HAP-1 (cell line): ENCODE measurements at regions not wholly inside any gene's neighbourhood (a gene's known extent, or its start where the extent isn't known, plus 50 kb on each side); places are given as distances from the start of the nearest gene placed in this dataset.

Experiments
- DNase-seq, 2 experiments: peaks; one replicate each; pipeline ENCODE4 v3.0.0-alpha.2; 2016 to 2020; ENCODE audit warnings: low spot score in 2 of 2
- H3K27me3 ChIP-seq: fragments of 250-450 bp; sonication (Bioruptor Pico); 2 replicates; pipeline ENCODE4 v1.5.1; 2020; ENCODE audit warnings: low read depth, mild to moderate bottlenecking, moderate library complexity
- H3K36me3 ChIP-seq: fragments of 250-450 bp; sonication (Bioruptor Pico); replicated peaks from 2 replicates; pipeline ENCODE4 v1.5.1; 2020; ENCODE audit warnings: mild to moderate bottlenecking
- H3K4me1 ChIP-seq: fragments of 250-450 bp; sonication (Bioruptor Pico); 2 replicates; pipeline ENCODE4 v1.5.1; 2020; ENCODE audit warnings: mild to moderate bottlenecking
- H3K4me3 ChIP-seq: fragments of 250-450 bp; sonication (Bioruptor Pico); 2 replicates; pipeline ENCODE4 v1.5.1; 2020; ENCODE audit warnings: mild to moderate bottlenecking, moderate library complexity
- H3K9me3 ChIP-seq: fragments of 250-450 bp; sonication (Bioruptor Pico); 2 replicates; pipeline ENCODE4 v1.5.1; 2020; ENCODE audit warnings: mild to moderate bottlenecking, moderate library complexity
- in situ Hi-C: fragments of 300-500 bp; cut with MboI; formaldehyde crosslinking; loops from 3 replicates; pipeline ENCODE4 v1.14.3; 2020; ENCODE audit warnings: low sequenced_read_pairs, inconsistent platforms, mixed read lengths

DNA sequence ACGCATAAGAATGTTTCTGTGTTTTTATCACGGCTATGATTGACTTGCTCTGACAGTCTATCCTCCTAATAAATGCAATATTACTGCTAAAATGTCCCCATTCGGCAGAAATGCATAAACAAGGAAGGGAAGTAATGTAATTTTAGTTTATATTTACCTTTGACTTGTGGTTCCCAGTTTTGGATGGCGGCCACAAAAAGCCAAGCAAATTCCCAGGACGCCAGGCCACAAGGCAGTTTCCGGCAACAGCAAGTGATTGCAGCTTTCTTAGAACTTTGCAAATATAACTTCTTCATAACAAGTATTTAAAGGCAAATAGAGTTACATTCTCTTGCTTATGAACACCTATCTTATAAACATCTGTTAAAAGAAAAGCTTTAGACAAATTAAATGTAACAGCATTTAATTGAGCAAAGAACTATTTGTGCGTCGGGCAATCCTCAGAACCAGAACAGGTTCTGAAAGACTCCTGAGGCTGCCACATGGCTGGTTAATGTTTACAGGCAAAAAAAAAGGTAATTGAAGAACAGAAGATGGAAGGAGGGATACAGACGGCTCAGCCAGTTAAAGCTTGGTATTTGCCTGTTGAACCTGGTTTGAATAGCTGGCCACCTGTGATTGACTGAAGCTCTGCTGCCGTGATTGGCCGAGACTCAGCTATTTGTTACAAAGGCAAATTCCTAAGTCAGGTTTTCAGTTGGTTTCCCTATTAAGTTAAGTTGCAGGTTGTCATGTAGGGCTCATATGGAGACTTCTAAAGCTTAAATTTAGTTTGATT lies 80.8 kb downstream of the C21orf91 start:
- H3K36me3 ChIP-seq: no peaks in the 10 kb centered on the region
- H3K4me1 ChIP-seq: peaks cover 4% of the 10 kb centered on the region
- no peak overlapping the region for H3K4me3 ChIP-seq
- in situ Hi-C loops: no loop called here
- H3K9me3 ChIP-seq: no peaks in the 10 kb centered on the region; the same call in 1 of the 2 replicates
- H3K27me3 ChIP-seq: no peaks in the 10 kb centered on the region
- DNase-seq: no peak

GRCh38 chr21:17736072-17736471 lies 83.1 kb downstream of the C21orf91 start:
- H3K36me3 ChIP-seq: no peaks in the 10 kb centered on the region
- in situ Hi-C loops: no loop called here

GRCh38 chr21:17733209-17733608 lies 85.9 kb downstream of the C21orf91 start:
- in situ Hi-C loops: no loop called here
- H3K9me3 ChIP-seq: no peaks in the 10 kb centered on the region; the same call in 1 of the 2 replicates
- no peak for DNase-seq
- no peaks in the 10 kb centered on the region for H3K4me1 ChIP-seq
- H3K4me3 ChIP-seq: no peak overlapping the region
- no peaks in the 10 kb centered on the region for H3K36me3 ChIP-seq
- no peaks in the 10 kb centered on the region for H3K27me3 ChIP-seq

More at GRCh38 chr21:17736072-17736471, 83.1 kb downstream of the C21orf91 start:
- no peaks in the 10 kb centered on the region for H3K4me1 ChIP-seq
- no peak for DNase-seq
- no peaks in the 10 kb centered on the region for H3K27me3 ChIP-seq
- no peaks in the 10 kb centered on the region; the same call in 1 of the 2 replicates for H3K9me3 ChIP-seq
- H3K4me3 ChIP-seq: no peak overlapping the region

GRCh38 chr21:17732306-17732705 lies 86.8 kb downstream of the C21orf91 start:
- Histone ChIP-seq H3K27me3 (no peaks in the 10 kb centered on the region), H3K9me3 (no peaks in the 10 kb centered on the region; the same call in 1 of the 2 replicates), H3K36me3 (no peaks in the 10 kb centered on the region), H3K4me3 (no peak overlapping the region), H3K4me1 (no peaks in the 10 kb centered on the region)
- peak in 1 of 2 experiments; percentile 18 for DNase-seq
- in situ Hi-C loops: no loop called here

GRCh38 chr21:17731554-17731953 lies 87.6 kb downstream of the C21orf91 start:
- Histone ChIP-seq H3K4me1 (no peaks in the 10 kb centered on the region), H3K27me3 (no peaks in the 10 kb centered on the region), H3K36me3 (no peaks in the 10 kb centered on the region), H3K9me3 (no peaks in the 10 kb centered on the region; the same call in 1 of the 2 replicates), H3K4me3 (no peak overlapping the region)
- no peak for DNase-seq
- in situ Hi-C loops: no loop called here

GRCh38 chr21:17730782-17731181 lies 88.4 kb downstream of the C21orf91 start:
- Histone ChIP-seq H3K36me3 (no peaks in the 10 kb centered on the region), H3K4me1 (no peaks in the 10 kb centered on the region), H3K9me3 (no peaks in the 10 kb centered on the region), H3K27me3 (no peaks in the 10 kb centered on the region), H3K4me3 (no peak overlapping the region)
- in situ Hi-C loops: no loop called here
- no peak for DNase-seq

DNA sequence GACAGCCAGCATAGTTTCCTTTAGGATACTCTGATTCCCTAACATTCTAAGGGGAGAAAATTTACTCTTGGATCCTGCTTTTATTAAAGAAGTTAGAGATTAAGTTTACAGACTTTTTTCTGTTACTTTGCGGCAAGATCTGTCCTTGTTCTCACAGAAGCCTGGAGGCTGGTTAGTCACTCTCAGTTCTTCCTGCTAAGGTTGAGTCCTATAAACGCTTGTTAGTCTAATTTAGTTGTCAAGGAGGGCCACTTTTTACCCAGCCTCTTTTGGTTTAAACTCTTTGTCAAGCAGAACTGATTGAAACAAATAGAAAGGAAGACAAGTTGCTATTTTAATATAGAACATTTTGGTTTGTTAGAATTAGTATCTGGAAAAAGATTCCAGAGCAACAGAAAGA lies 89.7 kb downstream of the C21orf91 start:
- Histone ChIP-seq H3K9me3 (no peaks in the 10 kb centered on the region), H3K36me3 (no peaks in the 10 kb centered on the region), H3K4me1 (no peaks in the 10 kb centered on the region), H3K4me3 (no peak overlapping the region), H3K27me3 (no peaks in the 10 kb centered on the region)
- no peak for DNase-seq
- in situ Hi-C loops: no loop called here

- in situ Hi-C loops: no loop called here
- Histone ChIP-seq H3K27me3 (no peaks in the 10 kb centered on the region), H3K4me1 (no peaks in the 10 kb centered on the region), H3K4me3 (no peak overlapping the region), H3K9me3 (no peaks in the 10 kb centered on the region), H3K36me3 (no peaks in the 10 kb centered on the region)
- no peak for DNase-seq
Observed at GRCh38 chr21:17727361-17727760, 91.8 kb downstream of the C21orf91 start.

GRCh38 chr21:17726047-17726829 lies 92.9 kb downstream of the C21orf91 start:
- in situ Hi-C loops: no loop called here
- no peaks in the 10 kb centered on the region for H3K27me3 ChIP-seq
- H3K4me3 ChIP-seq: no peak overlapping the region
- H3K9me3 ChIP-seq: no peaks in the 10 kb centered on the region; the same call in 1 of the 2 replicates
- DNase-seq: no peak
- H3K36me3 ChIP-seq: no peaks in the 10 kb centered on the region
- no peaks in the 10 kb centered on the region for H3K4me1 ChIP-seq

- Histone ChIP-seq H3K9me3 (no peaks in the 10 kb centered on the region; the same call in 1 of the 2 replicates), H3K4me1 (no peaks in the 10 kb centered on the region), H3K4me3 (no peak overlapping the region), H3K36me3 (no peaks in the 10 kb centered on the region), H3K27me3 (no peaks in the 10 kb centered on the region)
- DNase-seq: no peak
- in situ Hi-C loops: no loop called here
Observed at GRCh38 chr21:17725339-17725738, 93.8 kb downstream of the C21orf91 start.

GRCh38 chr21:17712887-17713286 lies 100.2 kb upstream of the BTG3 start:
- no peak for DNase-seq
- no peaks in the 10 kb centered on the region for H3K27me3 ChIP-seq
- H3K9me3 ChIP-seq: 0 out of 2 replicates have a peak, but pooled peaks cover 2% of the 10 kb centered on the region
- H3K4me1 ChIP-seq: no peaks in the 10 kb centered on the region
- no peak overlapping the region for H3K4me3 ChIP-seq
- in situ Hi-C loops: no loop called here
- H3K36me3 ChIP-seq: no peaks in the 10 kb centered on the region

DNA sequence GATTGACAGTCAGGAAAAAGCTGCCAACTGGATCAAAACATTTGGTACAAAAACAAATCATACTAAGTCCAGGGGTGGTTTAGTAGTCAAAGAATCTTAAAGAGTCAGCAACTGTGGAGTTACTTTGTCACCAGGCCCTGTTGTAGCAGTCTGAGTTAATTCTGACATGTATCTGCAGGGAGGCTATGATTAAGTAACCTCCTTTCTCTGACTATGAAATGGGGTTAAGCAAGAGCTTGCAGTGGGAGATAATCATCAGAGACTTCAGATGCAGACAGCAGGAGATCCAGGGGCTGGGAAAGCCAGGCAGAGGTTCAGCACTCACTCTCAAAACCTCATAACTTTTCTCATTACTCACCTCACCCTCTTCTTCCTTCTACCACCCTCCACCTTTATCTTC lies 99.2 kb upstream of the BTG3 start:
- Histone ChIP-seq H3K4me3 (no peak overlapping the region), H3K27me3 (no peaks in the 10 kb centered on the region; the same call in 1 of the 2 replicates), H3K36me3 (no peaks in the 10 kb centered on the region), H3K9me3 (0 out of 2 replicates have a peak, but pooled peaks cover 2% of the 10 kb centered on the region), H3K4me1 (no peaks in the 10 kb centered on the region)
- in situ Hi-C loops: no loop called here
- no peak for DNase-seq

- Histone ChIP-seq H3K27me3 (no peaks in the 10 kb centered on the region; the same call in 1 of the 2 replicates), H3K9me3 (no peaks in the 10 kb centered on the region), H3K4me1 (no peaks in the 10 kb centered on the region), H3K4me3 (no peak overlapping the region), H3K36me3 (no peaks in the 10 kb centered on the region)
- DNase-seq: no peak
- in situ Hi-C loops: no loop called here
Observed at GRCh38 chr21:17709266-17709611, 96.5 kb upstream of the BTG3 start.
